ENCODE measurements at regions not wholly inside any gene's neighbourhood (a gene's known extent, or its start where the extent isn't known, plus 50 kb on each side); places are given as distances from the start of the nearest gene placed in this dataset.
A peak's percentile ranks its signal among the peaks of the same experiment; 100 is the strongest.

DNA sequence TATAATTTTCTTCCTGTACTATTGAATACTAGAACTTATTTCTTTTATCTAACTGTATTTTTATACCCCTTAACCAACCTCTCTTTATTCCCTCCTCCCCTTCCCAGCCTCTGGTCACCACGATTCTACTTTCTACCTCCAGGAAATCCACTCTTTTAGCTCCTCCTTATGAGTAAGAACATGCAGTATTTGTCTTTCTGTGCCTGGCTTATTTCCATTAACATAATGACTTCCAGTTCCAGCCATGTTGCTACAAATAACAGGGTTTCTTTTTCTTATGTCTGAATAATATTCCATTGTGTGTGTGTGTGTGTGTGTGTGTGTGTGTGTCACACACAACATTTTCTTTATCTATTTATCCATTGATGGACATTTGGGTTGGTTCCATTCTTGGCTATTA lies 152.3 kb upstream of the OLIG3 start:
- no peaks in the 10 kb centered on the region for H3K27me3 ChIP-seq (ENCODE audit: low read depth)
- DNase-seq = no peak
- intact Hi-C loops (cut with DNase I) = no loop called here
- TF ChIP-seq, protein P1, sequence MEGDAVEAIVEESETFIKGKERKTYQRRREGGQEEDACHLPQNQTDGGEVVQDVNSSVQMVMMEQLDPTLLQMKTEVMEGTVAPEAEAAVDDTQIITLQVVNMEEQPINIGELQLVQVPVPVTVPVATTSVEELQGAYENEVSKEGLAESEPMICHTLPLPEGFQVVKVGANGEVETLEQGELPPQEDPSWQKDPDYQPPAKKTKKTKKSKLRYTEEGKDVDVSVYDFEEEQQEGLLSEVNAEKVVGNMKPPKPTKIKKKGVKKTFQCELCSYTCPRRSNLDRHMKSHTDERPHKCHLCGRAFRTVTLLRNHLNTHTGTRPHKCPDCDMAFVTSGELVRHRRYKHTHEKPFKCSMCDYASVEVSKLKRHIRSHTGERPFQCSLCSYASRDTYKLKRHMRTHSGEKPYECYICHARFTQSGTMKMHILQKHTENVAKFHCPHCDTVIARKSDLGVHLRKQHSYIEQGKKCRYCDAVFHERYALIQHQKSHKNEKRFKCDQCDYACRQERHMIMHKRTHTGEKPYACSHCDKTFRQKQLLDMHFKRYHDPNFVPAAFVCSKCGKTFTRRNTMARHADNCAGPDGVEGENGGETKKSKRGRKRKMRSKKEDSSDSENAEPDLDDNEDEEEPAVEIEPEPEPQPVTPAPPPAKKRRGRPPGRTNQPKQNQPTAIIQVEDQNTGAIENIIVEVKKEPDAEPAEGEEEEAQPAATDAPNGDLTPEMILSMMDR (IDR thresholded peaks at IDR 0.05) = no peak
- no peaks in the 10 kb centered on the region for H3K9me3 ChIP-seq
- no peak for ATAC-seq
- H3K27ac ChIP-seq = no peak overlapping the region
- no peak overlapping the region for H3K4me3 ChIP-seq
- H3K36me3 ChIP-seq = no peaks in the 10 kb centered on the region
- no peaks in the 10 kb centered on the region for H3K4me1 ChIP-seq

DNA sequence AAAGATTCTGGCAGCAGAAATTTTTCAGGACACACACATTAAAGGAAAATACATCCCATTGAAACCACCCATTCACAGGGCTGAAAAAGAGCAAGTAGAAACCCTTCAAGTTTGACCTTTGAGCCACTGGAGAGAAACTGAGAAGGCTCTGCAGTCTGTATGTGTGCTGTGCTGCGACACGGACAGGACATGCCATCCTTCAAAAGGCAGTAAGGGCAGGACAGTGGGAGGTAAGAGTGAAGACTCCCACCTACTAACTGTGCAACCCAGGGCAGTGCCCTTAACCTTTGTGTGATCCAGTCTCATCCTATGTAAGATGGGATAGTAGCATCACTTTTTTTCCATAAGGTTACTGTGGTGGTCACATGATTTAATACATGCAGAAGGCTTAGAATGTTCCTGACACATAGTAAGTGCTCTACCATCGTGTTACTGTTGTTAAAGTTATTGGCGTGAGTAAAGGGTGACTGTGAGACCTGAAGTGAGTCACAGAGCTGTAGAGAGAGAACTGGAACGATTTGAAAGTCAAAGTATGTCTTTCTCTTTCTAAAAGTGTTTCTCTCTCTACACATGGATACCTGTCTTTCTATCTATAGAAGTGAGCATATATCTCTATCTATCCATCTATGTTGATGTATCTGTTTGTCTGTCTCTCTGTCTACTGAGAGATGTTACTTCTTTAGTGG lies 153.7 kb upstream of the OLIG3 start:
- Histone ChIP-seq H3K36me3 (no peaks in the 10 kb centered on the region), H3K27ac (no peak overlapping the region), H3K27me3 (ENCODE audit: low read depth) (no peaks in the 10 kb centered on the region), H3K4me1 (no peaks in the 10 kb centered on the region), H3K9me3 (peaks cover 2% of the 10 kb centered on the region), H3K4me3 (no peak overlapping the region)
- intact Hi-C loops (cut with DNase I) = no loop called here
- DNase-seq (no peak), ATAC-seq (peak; percentile 21 to 30)
- TF ChIP-seq, protein P1 (IDR thresholded peaks at IDR 0.05) = no peak

DNA sequence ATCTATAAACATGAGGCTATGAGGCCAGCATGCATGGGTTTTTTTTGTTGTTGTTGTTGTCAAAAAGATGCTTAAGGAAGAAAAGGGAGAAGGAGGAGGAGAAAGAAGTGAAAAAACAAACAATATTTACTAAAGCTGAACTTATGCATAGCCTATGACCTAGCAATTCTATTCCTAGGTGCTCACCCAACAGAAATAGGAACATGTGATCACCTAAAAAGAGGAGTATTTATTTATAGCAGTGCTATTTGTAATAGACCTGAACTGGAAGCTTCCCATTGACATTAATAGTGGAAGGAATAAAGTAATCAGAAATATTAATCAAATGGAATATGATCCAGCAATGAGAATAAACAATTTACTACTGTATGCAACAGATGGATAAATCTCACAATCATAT lies 156.5 kb upstream of the OLIG3 start:
- no peak overlapping the region for H3K27ac ChIP-seq
- peaks cover 29% of the 10 kb centered on the region for H3K9me3 ChIP-seq
- no peaks in the 10 kb centered on the region for H3K27me3 ChIP-seq (ENCODE audit: low read depth)
- H3K36me3 ChIP-seq = no peaks in the 10 kb centered on the region
- ATAC-seq = no peak
- TF ChIP-seq, protein P1 (IDR thresholded peaks at IDR 0.05) = no peak
- DNase-seq = no peak
- intact Hi-C loops (cut with DNase I) = no loop called here
- H3K4me1 ChIP-seq = no peaks in the 10 kb centered on the region
- no peak overlapping the region for H3K4me3 ChIP-seq

DNA sequence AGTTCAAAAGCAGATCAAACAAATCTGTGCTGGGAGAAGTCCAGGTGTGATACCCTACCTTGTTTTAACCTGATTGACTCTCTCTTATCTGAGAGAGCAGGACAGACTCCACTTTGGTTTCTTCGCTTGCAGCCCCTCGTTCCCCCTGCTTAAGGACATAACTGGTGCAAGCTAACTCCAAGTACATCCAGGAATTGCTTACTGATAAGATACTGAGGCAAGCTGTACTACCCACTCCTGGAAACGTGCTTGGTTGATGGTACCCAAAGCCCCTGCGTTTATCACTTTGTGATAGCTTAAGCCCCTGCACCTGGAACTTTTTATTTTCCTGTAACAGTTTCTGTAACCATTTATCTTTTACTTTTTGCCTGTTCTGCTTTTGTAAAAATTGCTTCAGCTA lies 157.0 kb upstream of the OLIG3 start:
- no peaks in the 10 kb centered on the region for H3K27me3 ChIP-seq (ENCODE audit: low read depth)
- H3K27ac ChIP-seq = no peak overlapping the region
- intact Hi-C loops (cut with DNase I) = no loop called here
- DNase-seq (no peak), ATAC-seq (no peak)
- H3K4me3 ChIP-seq = no peak overlapping the region
- peaks cover 32% of the 10 kb centered on the region for H3K9me3 ChIP-seq
- H3K4me1 ChIP-seq = no peaks in the 10 kb centered on the region
- TF ChIP-seq, protein P1 (IDR thresholded peaks at IDR 0.05) = no peak
- no peaks in the 10 kb centered on the region for H3K36me3 ChIP-seq

DNA sequence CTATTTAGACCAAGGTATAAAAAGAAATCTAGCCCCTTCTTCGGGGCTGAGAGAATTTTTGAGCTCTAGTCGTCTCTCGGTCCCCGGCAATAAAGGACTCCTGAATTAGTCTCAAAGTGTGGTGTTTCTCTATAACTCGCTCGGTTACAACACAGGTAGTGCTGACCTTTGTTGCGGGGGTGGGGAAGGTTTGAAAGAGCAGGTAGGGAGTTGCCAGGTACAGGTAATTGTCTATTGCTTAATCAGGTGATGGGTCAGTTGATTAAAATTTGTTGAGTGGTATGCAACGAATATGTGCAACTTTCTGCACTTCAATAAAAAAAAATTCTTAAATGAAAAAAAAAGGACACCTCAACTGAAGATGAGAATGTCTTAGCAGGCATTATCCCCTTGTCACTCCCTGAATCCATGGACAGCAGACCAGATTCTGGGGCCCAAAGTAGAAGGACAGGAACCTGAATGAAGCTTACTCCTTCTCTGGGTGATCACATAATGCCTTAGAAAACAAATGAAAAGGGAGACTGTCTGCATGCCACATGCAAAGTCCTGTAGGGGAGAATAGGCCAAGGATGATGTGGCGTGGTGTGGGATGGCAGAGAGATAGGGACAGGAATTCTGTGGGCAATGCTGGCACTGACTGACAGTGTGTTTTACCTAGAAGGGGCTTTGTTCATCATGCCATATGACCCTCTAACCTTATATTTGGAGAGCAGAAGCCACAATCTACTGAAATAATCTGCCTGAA lies 157.6 kb upstream of the OLIG3 start:
- DNase-seq = no peak
- Histone ChIP-seq H3K36me3 (no peaks in the 10 kb centered on the region), H3K4me3 (no peak overlapping the region), H3K27ac (no peak overlapping the region), H3K9me3 (peaks cover 32% of the 10 kb centered on the region), H3K27me3 (ENCODE audit: low read depth) (no peaks in the 10 kb centered on the region), H3K4me1 (no peaks in the 10 kb centered on the region)
- ATAC-seq = no peak
- intact Hi-C loops (cut with DNase I) = no loop called here
- TF ChIP-seq, protein P1 (IDR thresholded peaks at IDR 0.05) = no peak
